A673 (cell line): ENCODE measurements at regions not wholly inside any gene's neighbourhood (a gene's known extent, or its start where the extent isn't known, plus 50 kb on each side); places are given as distances from the start of the nearest gene placed in this dataset.
"Not testable (repeated sequence)": the region's sequence is repeated elsewhere in the genome, so short reads cannot be mapped to it uniquely, and the experiment has no call there.

Experiments
- BruUV-seq: library from RNA; stranded (reverse); fragments of 400-500 nt; replicated peaks from 2 replicates; lab custom pipeline; 2021; lab: Mats Ljungman, UMichigan
- CTCF ChIA-PET: fragments of 300-600 bp; sonication (Branson Sonifier 250); formaldehyde crosslinking; loops from one replicate; lab custom pipeline; 2022; ENCODE audit warnings: antibody characterized with exemption; lab: Charles Lee
- POLR2A ChIA-PET: fragments of 300-600 bp; sonication (Branson Sonifier 250); formaldehyde crosslinking; loops from one replicate; lab custom pipeline; 2022; ENCODE audit warnings: antibody characterized with exemption; ENCODE audit not compliant: low non-redundant PET; lab: Charles Lee
- DNase-seq: peaks from one replicate; pipeline ENCODE4 v3.0.0-alpha.2; 2015; ENCODE audit warnings: low spot score
- H3K27ac ChIP-seq: fragments of 200-600 bp; sonication (generic); 2 replicates; pipeline ENCODE4 v1.5.1; 2016; ENCODE audit warnings: mixed run types, low read depth, mild to moderate bottlenecking, mixed read lengths, antibody characterized with exemption, low read length; ENCODE audit not compliant: poor library complexity, severe bottlenecking
- H3K27me3 ChIP-seq: fragments of 200-600 bp; sonication (generic); replicated peaks from 2 replicates; pipeline ENCODE4 v1.6.1; 2017; ENCODE audit warnings: mixed run types, low read depth, mild to moderate bottlenecking, mixed read lengths, antibody characterized with exemption, low read length; ENCODE audit not compliant: insufficient read depth, poor library complexity
- H3K36me3 ChIP-seq: fragments of 200-600 bp; sonication (generic); 2 replicates; pipeline ENCODE4 v1.6.1; 2016; ENCODE audit warnings: mixed run types, mild to moderate bottlenecking, mixed read lengths, antibody characterized with exemption, low read length; ENCODE audit not compliant: insufficient read depth, poor library complexity, severe bottlenecking
- H3K4me1 ChIP-seq: fragments of 200-600 bp; sonication (generic); 2 replicates; pipeline ENCODE4 v1.6.1; 2017; ENCODE audit warnings: mixed run types, mild to moderate bottlenecking, mixed read lengths, antibody characterized with exemption, low read length; ENCODE audit not compliant: insufficient read depth, poor library complexity, severe bottlenecking
- H3K4me3 ChIP-seq: fragments of 200-600 bp; sonication (generic); 2 replicates; pipeline ENCODE4 v1.5.1; 2016; ENCODE audit warnings: low read depth, mixed run types, mild to moderate bottlenecking, mixed read lengths, low read length; ENCODE audit not compliant: poor library complexity, severe bottlenecking
- H3K9me3 ChIP-seq: fragments of 200-600 bp; sonication (generic); 2 replicates; pipeline ENCODE4 v1.6.1; 2016; ENCODE audit warnings: mixed run types, low read depth, mild to moderate bottlenecking, mixed read lengths, antibody characterized with exemption, low read length; ENCODE audit not compliant: poor library complexity, severe bottlenecking
- CTCF ChIP-seq: fragments of 300-800, 200-600 bp; sonication (generic); conservative IDR thresholded peaks from 2 replicates; pipeline ENCODE4 v1.5.1; 2017; ENCODE audit warnings: low read depth, mild to moderate bottlenecking, antibody characterized with exemption, low read length, moderate library complexity, mixed read lengths
- EZH2 ChIP-seq: fragments of 200-600 bp; sonication (generic); IDR thresholded peaks from 2 replicates; pipeline ENCODE4 v1.6.1; 2017; ENCODE audit warnings: borderline replicate concordance, low read depth, mild to moderate bottlenecking, mixed read lengths, antibody characterized with exemption, low read length; ENCODE audit not compliant: poor library complexity, severe bottlenecking
- intact Hi-C: fragments of 100-400 bp; cut with micrococcal nuclease; formaldehyde crosslinking; loops from one replicate; pipeline ENCODE4 v1.10.0; 2022; ENCODE audit not compliant: unreplicated experiment

GRCh38 chr4:116126794-116127193, 958.6 kb downstream of the TRAM1L1 start:
- Histone ChIP-seq H3K36me3 (no peaks in the 10 kb centered on the region), H3K4me1 (no peaks in the 10 kb centered on the region), H3K9me3 (no peaks in the 10 kb centered on the region), H3K4me3 (no peak overlapping the region), H3K27me3 (no peaks in the 10 kb centered on the region), H3K27ac (no peak overlapping the region)
- DNase-seq = no peak
- no peak for TF ChIP-seq CTCF
- no peak for TF ChIP-seq EZH2
- POLR2A ChIA-PET = no interaction called here
- intact Hi-C loops = no loop called here
- BruUV-seq = no TSS peak
- CTCF ChIA-PET = no interaction called here

- Histone ChIP-seq H3K9me3 (no peaks in the 10 kb centered on the region), H3K27ac (no peak overlapping the region), H3K4me1 (no peaks in the 10 kb centered on the region), H3K36me3 (no peaks in the 10 kb centered on the region), H3K27me3 (no peaks in the 10 kb centered on the region), H3K4me3 (no peak overlapping the region)
- no TSS peak for BruUV-seq
- ChIA-PET POLR2A (no interaction called here), CTCF (no interaction called here)
- intact Hi-C loops = no loop called here
- DNase-seq = peak; percentile 16
- TF ChIP-seq CTCF (no peak), EZH2 (no peak)
Observed at GRCh38 chr4:116122124-116122523, 963.3 kb downstream of the TRAM1L1 start.

GRCh38 chr4:116118221-116118620, 967.2 kb downstream of the TRAM1L1 start:
- DNase-seq = no peak
- no peak overlapping the region for H3K27ac ChIP-seq
- intact Hi-C loops = no loop called here
- no peaks in the 10 kb centered on the region for H3K27me3 ChIP-seq
- ChIA-PET POLR2A (no interaction called here), CTCF (no interaction called here)
- H3K4me1 ChIP-seq = no peaks in the 10 kb centered on the region
- H3K36me3 ChIP-seq = no peaks in the 10 kb centered on the region
- no TSS peak for BruUV-seq
- no peak overlapping the region for H3K4me3 ChIP-seq
- TF ChIP-seq CTCF = no peak
- TF ChIP-seq EZH2 = no peak
- H3K9me3 ChIP-seq = no peaks in the 10 kb centered on the region

- H3K27ac ChIP-seq, DNase-seq, intact Hi-C loops, POLR2A ChIA-PET, H3K9me3 ChIP-seq, CTCF ChIA-PET, H3K27me3 ChIP-seq, H3K4me1 ChIP-seq, H3K36me3 ChIP-seq, BruUV-seq, H3K4me3 ChIP-seq: not testable (repeated sequence)
Observed at GRCh38 chr4:116112861-116113260, 972.5 kb downstream of the TRAM1L1 start.
